NB4 (cell line): ENCODE measurements at regions not wholly inside any gene's neighbourhood (a gene's known extent, or its start where the extent isn't known, plus 50 kb on each side); places are given as distances from the start of the nearest gene placed in this dataset.

Experiments used
- MYC ChIP-seq: IDR thresholded peaks from 2 replicates; pipeline ENCODE4 v1.6.1; 2011; ENCODE audit warnings: low read depth, low read length
- POLR2A ChIP-seq: IDR thresholded peaks from 2 replicates; pipeline ENCODE4 v1.6.1; 2011; ENCODE audit warnings: mild to moderate bottlenecking; ENCODE audit not compliant: insufficient read length; ENCODE audit errors: extremely low read depth
- TF ChIP-seq, protein P1 (sequence below): IDR thresholded peaks from one replicate; pipeline ENCODE4 v1.5.1; 2012; ENCODE audit warnings: low read depth, low read length
- TF ChIP-seq, protein P2 (sequence below): IDR thresholded peaks from 2 replicates; pipeline ENCODE4 v1.6.1; 2011; ENCODE audit warnings: low read depth, low read length

DNA sequence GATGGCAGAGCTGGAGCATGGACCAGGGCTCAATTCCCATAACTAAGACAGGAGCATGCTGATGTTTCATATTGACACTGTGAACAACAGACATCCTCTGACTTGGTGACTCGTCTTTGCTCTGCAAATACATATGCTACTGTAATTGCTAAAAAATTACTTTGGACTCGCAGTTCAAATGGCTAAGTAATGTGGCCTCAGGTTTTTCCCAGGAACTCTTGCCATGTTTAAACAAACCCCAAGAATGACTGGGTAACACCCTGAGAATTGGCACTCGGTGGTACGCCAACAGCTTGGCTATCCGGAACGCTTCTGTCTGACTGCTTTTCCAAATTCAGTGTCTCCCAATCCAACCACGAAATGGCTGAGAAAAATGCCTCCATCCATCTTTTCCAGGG lies 456.7 kb upstream of the THBS1 start:
- TF ChIP-seq, protein P1, sequence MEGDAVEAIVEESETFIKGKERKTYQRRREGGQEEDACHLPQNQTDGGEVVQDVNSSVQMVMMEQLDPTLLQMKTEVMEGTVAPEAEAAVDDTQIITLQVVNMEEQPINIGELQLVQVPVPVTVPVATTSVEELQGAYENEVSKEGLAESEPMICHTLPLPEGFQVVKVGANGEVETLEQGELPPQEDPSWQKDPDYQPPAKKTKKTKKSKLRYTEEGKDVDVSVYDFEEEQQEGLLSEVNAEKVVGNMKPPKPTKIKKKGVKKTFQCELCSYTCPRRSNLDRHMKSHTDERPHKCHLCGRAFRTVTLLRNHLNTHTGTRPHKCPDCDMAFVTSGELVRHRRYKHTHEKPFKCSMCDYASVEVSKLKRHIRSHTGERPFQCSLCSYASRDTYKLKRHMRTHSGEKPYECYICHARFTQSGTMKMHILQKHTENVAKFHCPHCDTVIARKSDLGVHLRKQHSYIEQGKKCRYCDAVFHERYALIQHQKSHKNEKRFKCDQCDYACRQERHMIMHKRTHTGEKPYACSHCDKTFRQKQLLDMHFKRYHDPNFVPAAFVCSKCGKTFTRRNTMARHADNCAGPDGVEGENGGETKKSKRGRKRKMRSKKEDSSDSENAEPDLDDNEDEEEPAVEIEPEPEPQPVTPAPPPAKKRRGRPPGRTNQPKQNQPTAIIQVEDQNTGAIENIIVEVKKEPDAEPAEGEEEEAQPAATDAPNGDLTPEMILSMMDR, result no peak
- no peak for TF ChIP-seq POLR2A
- no peak for TF ChIP-seq MYC
- TF ChIP-seq, protein P2, sequence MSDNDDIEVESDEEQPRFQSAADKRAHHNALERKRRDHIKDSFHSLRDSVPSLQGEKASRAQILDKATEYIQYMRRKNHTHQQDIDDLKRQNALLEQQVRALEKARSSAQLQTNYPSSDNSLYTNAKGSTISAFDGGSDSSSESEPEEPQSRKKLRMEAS, result no peak
